ENCODE measurements at regions not wholly inside any gene's neighbourhood (a gene's known extent, or its start where the extent isn't known, plus 50 kb on each side); places are given as distances from the start of the nearest gene placed in this dataset.
"Not testable (repeated sequence)": the region's sequence is repeated elsewhere in the genome, so short reads cannot be mapped to it uniquely, and the experiment has no call there.

DNA sequence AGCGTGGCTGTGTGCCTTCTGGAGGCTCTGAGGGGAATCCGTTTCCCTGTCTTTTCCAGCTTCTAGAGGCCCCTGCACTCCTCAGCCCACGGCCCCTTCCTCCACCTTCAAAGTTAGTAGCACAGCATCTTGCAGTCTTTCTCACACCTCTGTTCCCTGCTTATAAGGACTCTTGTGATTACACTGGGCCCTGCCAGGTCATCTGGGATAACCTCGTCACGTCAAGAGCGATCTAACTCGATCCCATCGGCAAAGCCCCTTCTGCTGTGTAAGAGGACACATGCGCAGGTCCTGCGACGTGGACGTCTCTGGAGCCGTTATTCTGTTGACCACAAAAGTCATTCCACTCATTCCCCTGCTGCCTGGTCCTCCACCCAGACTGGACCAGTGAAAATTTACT, 159.2 kb downstream of the BMP7 start:
- Histone ChIP-seq H3K4me1 (ENCODE audit: control insufficient read depth in 1 of 2, insufficient read depth in 1 of 2, low read depth in 1 of 2, low read length in 1 of 2) (no peaks in the 10 kb centered on the region), H3K27ac (no peak overlapping the region), H3K27me3 (no peaks in the 10 kb centered on the region), H3K36me3 (no peaks in the 10 kb centered on the region), H3K4me3 (ENCODE audit: low read depth in 1 of 2, low read length in 1 of 2) (no peak overlapping the region), H3K9me3 (no peaks in the 10 kb centered on the region)
- TF ChIP-seq, protein P1, sequence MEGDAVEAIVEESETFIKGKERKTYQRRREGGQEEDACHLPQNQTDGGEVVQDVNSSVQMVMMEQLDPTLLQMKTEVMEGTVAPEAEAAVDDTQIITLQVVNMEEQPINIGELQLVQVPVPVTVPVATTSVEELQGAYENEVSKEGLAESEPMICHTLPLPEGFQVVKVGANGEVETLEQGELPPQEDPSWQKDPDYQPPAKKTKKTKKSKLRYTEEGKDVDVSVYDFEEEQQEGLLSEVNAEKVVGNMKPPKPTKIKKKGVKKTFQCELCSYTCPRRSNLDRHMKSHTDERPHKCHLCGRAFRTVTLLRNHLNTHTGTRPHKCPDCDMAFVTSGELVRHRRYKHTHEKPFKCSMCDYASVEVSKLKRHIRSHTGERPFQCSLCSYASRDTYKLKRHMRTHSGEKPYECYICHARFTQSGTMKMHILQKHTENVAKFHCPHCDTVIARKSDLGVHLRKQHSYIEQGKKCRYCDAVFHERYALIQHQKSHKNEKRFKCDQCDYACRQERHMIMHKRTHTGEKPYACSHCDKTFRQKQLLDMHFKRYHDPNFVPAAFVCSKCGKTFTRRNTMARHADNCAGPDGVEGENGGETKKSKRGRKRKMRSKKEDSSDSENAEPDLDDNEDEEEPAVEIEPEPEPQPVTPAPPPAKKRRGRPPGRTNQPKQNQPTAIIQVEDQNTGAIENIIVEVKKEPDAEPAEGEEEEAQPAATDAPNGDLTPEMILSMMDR (IDR thresholded peaks at IDR 0.05): no peak

- Histone ChIP-seq H3K36me3 (no peaks in the 10 kb centered on the region), H3K27ac (no peak overlapping the region), H3K9me3 (no peaks in the 10 kb centered on the region), H3K4me1 (ENCODE audit: control insufficient read depth in 1 of 2, insufficient read depth in 1 of 2, low read depth in 1 of 2, low read length in 1 of 2) (no peaks in the 10 kb centered on the region), H3K27me3 (no peaks in the 10 kb centered on the region), H3K4me3 (ENCODE audit: low read depth in 1 of 2, low read length in 1 of 2) (no peak overlapping the region)
- TF ChIP-seq, protein P1 (IDR thresholded peaks at IDR 0.05): no peak
Observed at GRCh38 chr20:57108218-57108617, 158.2 kb downstream of the BMP7 start.

- Histone ChIP-seq H3K27me3 (no peaks in the 10 kb centered on the region), H3K36me3 (no peaks in the 10 kb centered on the region), H3K4me1 (ENCODE audit: control insufficient read depth in 1 of 2, insufficient read depth in 1 of 2, low read depth in 1 of 2, low read length in 1 of 2) (no peaks in the 10 kb centered on the region), H3K9me3 (no peaks in the 10 kb centered on the region), H3K27ac (no peak overlapping the region), H3K4me3 (ENCODE audit: low read depth in 1 of 2, low read length in 1 of 2) (no peak overlapping the region)
- TF ChIP-seq, protein P1 (IDR thresholded peaks at IDR 0.05): no peak
Observed at GRCh38 chr20:57108742-57109570, 157.5 kb downstream of the BMP7 start.

DNA sequence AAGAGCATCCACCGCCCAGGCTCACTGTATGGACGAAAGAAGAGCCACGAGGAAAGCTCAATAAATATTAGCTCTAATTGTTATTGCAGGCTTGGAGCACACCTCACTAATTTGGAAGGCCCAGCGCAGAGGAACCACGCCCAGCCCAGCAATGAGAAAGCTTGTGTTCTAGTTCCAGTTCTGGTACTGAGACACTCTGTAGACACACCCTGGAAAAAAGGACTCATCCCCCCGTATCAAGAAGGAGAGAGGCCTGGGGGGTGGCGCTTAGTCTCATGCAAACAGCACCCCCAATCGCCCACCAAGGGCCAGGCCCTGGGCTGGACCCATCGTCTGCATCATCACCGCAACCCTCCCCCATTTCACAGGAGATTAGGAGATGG, 156.9 kb downstream of the BMP7 start:
- TF ChIP-seq, protein P1 (IDR thresholded peaks at IDR 0.05): no peak
- no peaks in the 10 kb centered on the region for H3K36me3 ChIP-seq
- H3K27ac ChIP-seq: no peak overlapping the region
- no peaks in the 10 kb centered on the region for H3K4me1 ChIP-seq (ENCODE audit: control insufficient read depth in 1 of 2, insufficient read depth in 1 of 2, low read depth in 1 of 2, low read length in 1 of 2)
- no peak overlapping the region for H3K4me3 ChIP-seq (ENCODE audit: low read depth in 1 of 2, low read length in 1 of 2)
- no peaks in the 10 kb centered on the region for H3K27me3 ChIP-seq
- H3K9me3 ChIP-seq: no peaks in the 10 kb centered on the region

DNA sequence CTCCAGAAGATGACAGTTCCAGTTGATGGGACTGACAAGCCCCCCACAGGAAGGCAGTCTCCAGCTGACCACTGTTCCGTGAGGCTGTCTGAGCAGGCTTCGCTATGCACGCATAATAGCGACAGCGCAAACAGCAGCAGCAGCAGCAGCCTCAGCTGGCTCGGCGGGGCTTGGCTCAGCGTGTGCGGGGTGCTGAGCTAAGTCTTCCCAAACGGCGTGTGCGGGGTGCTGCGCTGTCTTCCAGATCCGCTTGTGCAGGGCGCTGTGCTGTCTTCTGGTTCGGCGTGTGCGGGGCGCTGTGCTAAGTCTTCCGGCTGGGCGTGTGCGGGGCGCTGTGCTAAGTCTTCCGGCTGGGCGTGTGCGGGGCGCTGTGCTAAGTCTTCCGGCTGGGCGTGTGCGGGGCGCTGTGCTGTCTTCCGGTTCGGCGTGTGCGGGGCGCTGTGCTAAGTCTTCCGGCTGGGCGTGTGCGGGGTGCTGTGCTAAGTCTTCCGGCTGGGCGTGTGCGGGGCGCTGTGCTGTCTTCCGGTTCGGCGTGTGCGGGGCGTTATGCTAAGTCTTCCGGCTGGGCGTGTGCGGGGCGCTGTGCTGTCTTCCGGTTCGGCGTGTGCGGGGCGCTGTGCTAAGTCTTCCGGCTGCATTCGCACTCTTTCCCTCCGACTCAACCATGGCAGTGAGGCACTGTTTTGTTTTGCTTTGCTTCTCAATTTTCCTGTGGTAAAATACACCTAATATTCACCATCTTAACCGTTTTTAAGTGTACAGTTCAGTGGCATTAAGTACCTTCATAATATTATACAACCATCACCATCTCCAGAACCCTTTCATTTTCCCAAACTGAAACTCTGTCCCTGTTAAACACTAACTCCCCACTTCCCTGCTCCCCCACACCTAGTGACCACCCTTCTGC, 156.1 kb downstream of the BMP7 start:
- H3K27me3 ChIP-seq; H3K4me1 ChIP-seq (ENCODE audit: control insufficient read depth in 1 of 2, insufficient read depth in 1 of 2, low read depth in 1 of 2, low read length in 1 of 2); H3K36me3 ChIP-seq; H3K27ac ChIP-seq; H3K4me3 ChIP-seq (ENCODE audit: low read depth in 1 of 2, low read length in 1 of 2); H3K9me3 ChIP-seq: not testable (repeated sequence)

- Histone ChIP-seq H3K4me3 (ENCODE audit: low read depth in 1 of 2, low read length in 1 of 2) (no peak overlapping the region), H3K9me3 (no peaks in the 10 kb centered on the region), H3K36me3 (no peaks in the 10 kb centered on the region), H3K27ac (no peak overlapping the region), H3K27me3 (no peaks in the 10 kb centered on the region), H3K4me1 (ENCODE audit: control insufficient read depth in 1 of 2, insufficient read depth in 1 of 2, low read depth in 1 of 2, low read length in 1 of 2) (no peaks in the 10 kb centered on the region)
- TF ChIP-seq, protein P1 (IDR thresholded peaks at IDR 0.05): no peak
Observed at GRCh38 chr20:57111028-57111373, 155.4 kb downstream of the BMP7 start.
